ENCODE measurements at regions not wholly inside any gene's neighbourhood (a gene's known extent, or its start where the extent isn't known, plus 50 kb on each side); places are given as distances from the start of the nearest gene placed in this dataset.

- in situ Hi-C loops (cut with MboI; ENCODE audit: low sequenced_read_pairs in 4 of 4), result no loop called here
- H3K27ac ChIP-seq, result no peak overlapping the region
- no peak for ATAC-seq
- TF ChIP-seq CTCF (IDR thresholded peaks at IDR 0.05 in 4 of 5, conservative IDR thresholded peaks at IDR 0.05 in 1 of 5), result no peak
- no peak for TF ChIP-seq POLR2A (IDR thresholded peaks at IDR 0.05)
- no peak overlapping the region for H3K4me3 ChIP-seq
- no peaks in the 10 kb centered on the region for H3K4me1 ChIP-seq
- DNase-seq, result no peak
- H3K36me3 ChIP-seq, result no peaks in the 10 kb centered on the region
- H3K27me3 ChIP-seq, result peaks cover 0 to 22% (median 0%) of the 10 kb centered on the region in 3 donors
- H3K9me3 ChIP-seq, result no peaks in the 10 kb centered on the region
- intact Hi-C loops (cut with DNase I; ENCODE audit: low total_unique reads), result no loop called here
These were observed 122.4 kb upstream of the MVB12B start for GRCh38 chr9:126204197-126204596.

GRCh38 chr9:126204708-126205225, 121.9 kb upstream of the MVB12B start:
- Histone ChIP-seq H3K4me1 (no peaks in the 10 kb centered on the region), H3K27me3 (peaks cover 0 to 22% (median 0%) of the 10 kb centered on the region in 3 donors), H3K9me3 (no peaks in the 10 kb centered on the region), H3K27ac (no peak overlapping the region), H3K4me3 (no peak overlapping the region), H3K36me3 (no peaks in the 10 kb centered on the region)
- TF ChIP-seq CTCF (IDR thresholded peaks at IDR 0.05 in 4 of 5, conservative IDR thresholded peaks at IDR 0.05 in 1 of 5), result no peak
- no peak for TF ChIP-seq POLR2A (IDR thresholded peaks at IDR 0.05)
- intact Hi-C loops (cut with DNase I; ENCODE audit: low total_unique reads), result no loop called here
- in situ Hi-C loops (cut with MboI; ENCODE audit: low sequenced_read_pairs in 4 of 4), result no loop called here
- ATAC-seq (no peak), DNase-seq (no peak)

- no peak overlapping the region for H3K4me3 ChIP-seq
- peaks cover 0 to 22% (median 0%) of the 10 kb centered on the region in 3 donors for H3K27me3 ChIP-seq
- in situ Hi-C loops (cut with MboI; ENCODE audit: low sequenced_read_pairs in 4 of 4) (no loop called here), intact Hi-C loops (cut with DNase I; ENCODE audit: low total_unique reads) (no loop called here)
- no peak overlapping the region for H3K27ac ChIP-seq
- ATAC-seq (no peak), DNase-seq (no peak)
- no peaks in the 10 kb centered on the region for H3K4me1 ChIP-seq
- no peaks in the 10 kb centered on the region for H3K36me3 ChIP-seq
- H3K9me3 ChIP-seq, result no peaks in the 10 kb centered on the region
- TF ChIP-seq CTCF (IDR thresholded peaks at IDR 0.05 in 4 of 5, conservative IDR thresholded peaks at IDR 0.05 in 1 of 5) (no peak), POLR2A (IDR thresholded peaks at IDR 0.05) (no peak)
These were observed 121.4 kb upstream of the MVB12B start for GRCh38 chr9:126205265-126205664.

GRCh38 chr9:126205845-126206498, 120.7 kb upstream of the MVB12B start:
- peaks cover 0 to 22% (median 0%) of the 10 kb centered on the region in 3 donors for H3K27me3 ChIP-seq
- TF ChIP-seq CTCF (IDR thresholded peaks at IDR 0.05 in 4 of 5, conservative IDR thresholded peaks at IDR 0.05 in 1 of 5) (no peak), POLR2A (IDR thresholded peaks at IDR 0.05) (no peak)
- H3K9me3 ChIP-seq, result no peaks in the 10 kb centered on the region
- intact Hi-C loops (cut with DNase I; ENCODE audit: low total_unique reads) (no loop called here), in situ Hi-C loops (cut with MboI; ENCODE audit: low sequenced_read_pairs in 4 of 4) (no loop called here)
- H3K27ac ChIP-seq, result no peak overlapping the region
- H3K4me1 ChIP-seq, result no peaks in the 10 kb centered on the region
- ATAC-seq (no peak), DNase-seq (no peak)
- H3K4me3 ChIP-seq, result no peak overlapping the region
- no peaks in the 10 kb centered on the region for H3K36me3 ChIP-seq

Measured in gastrocnemius medialis (tissue), 4 donors.